ENCODE measurements at regions not wholly inside any gene's neighbourhood (a gene's known extent, or its start where the extent isn't known, plus 50 kb on each side); places are given as distances from the start of the nearest gene placed in this dataset.
"Not testable (repeated sequence)": the region's sequence is repeated elsewhere in the genome, so short reads cannot be mapped to it uniquely, and the experiment has no call there.

DNA sequence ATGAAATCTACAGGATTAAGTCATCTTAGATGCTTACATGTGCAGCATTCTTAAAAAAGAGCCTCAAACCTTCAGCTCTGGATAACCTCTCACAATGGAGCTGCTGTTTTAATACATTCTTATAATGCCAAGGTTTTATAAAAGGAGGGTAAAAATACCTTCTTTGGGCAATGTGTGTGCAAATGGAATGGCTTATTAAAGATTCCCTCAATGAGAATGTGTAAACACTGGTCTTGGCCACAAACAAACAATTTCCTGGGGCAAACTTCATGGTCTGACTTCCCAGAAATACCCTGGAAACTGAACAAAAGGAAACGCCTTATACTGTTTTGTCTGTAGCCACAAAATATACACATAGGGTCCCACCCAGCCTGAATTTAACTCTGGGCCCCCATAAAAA is 148.6 kb upstream of the INTU start:
- no peak for DNase-seq (ENCODE audit: low read depth)
- no peak for TF ChIP-seq CTCF (conservative IDR thresholded peaks at IDR 0.05; ENCODE audit: low read length)
- H3K4me3 ChIP-seq (ENCODE audit: low read length) = no peak overlapping the region

GRCh38 chr4:127486248-127486647 is 146.5 kb upstream of the INTU start:
- DNase-seq (ENCODE audit: low read depth) = no peak
- TF ChIP-seq CTCF (conservative IDR thresholded peaks at IDR 0.05; ENCODE audit: low read length) = no peak

DNA sequence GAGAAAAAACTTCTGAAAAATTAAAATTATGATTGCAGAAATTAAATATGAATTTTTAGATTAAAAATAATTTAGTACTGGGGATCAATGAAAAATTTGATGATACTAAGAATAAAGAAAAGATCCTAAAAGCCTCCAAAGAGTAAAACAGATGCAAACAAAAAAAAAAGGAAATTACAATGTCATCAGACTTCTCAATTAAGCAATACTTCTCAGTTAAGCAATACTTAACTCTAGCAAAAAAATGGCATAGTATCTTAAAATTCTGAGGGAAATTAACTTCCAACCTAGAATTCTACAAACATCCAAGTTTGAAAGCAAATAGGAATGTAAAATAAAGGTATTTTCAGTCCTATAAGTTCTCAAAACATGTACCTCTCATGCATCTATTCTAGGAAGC is 141.2 kb upstream of the INTU start:
- H3K4me3 ChIP-seq (ENCODE audit: low read length) = no peak overlapping the region
- no peak for DNase-seq (ENCODE audit: low read depth)
- no peak for TF ChIP-seq CTCF (conservative IDR thresholded peaks at IDR 0.05; ENCODE audit: low read length)

More at GRCh38 chr4:127486248-127486647, 146.5 kb upstream of the INTU start:
- no peak overlapping the region for H3K4me3 ChIP-seq (ENCODE audit: low read length)

- DNase-seq (ENCODE audit: low read depth); H3K4me3 ChIP-seq (ENCODE audit: low read length): not testable (repeated sequence)
Observed at GRCh38 chr4:127496875-127497274, 135.9 kb upstream of the INTU start.

- no peak overlapping the region for H3K4me3 ChIP-seq (ENCODE audit: low read length)
- no peak for TF ChIP-seq CTCF (conservative IDR thresholded peaks at IDR 0.05; ENCODE audit: low read length)
- no peak for DNase-seq (ENCODE audit: low read depth)
Observed at GRCh38 chr4:127498366-127498765, 134.4 kb upstream of the INTU start.

DNA sequence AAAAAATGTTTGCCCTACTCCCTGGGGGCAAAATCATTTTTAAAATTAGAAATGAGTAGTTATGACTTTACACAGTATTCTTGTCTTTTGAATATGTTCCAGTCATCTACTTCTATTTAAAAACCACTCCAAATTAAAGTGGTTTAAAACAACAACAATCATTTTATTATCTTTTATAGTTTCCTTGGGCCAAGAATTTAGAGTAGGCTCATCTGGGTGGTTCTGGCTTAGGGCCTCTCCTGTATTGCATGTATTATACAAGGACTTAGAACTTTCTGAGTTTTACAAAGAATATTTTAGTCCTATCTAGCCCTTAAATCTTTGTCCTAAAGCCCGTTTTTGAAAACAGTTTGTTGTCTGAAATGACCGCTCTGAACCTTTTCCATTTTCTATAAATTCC is 132.5 kb upstream of the INTU start:
- no peak overlapping the region for H3K4me3 ChIP-seq (ENCODE audit: low read length)
- TF ChIP-seq CTCF (conservative IDR thresholded peaks at IDR 0.05; ENCODE audit: low read length) = no peak

GRCh38 chr4:127501103-127501502 is 131.7 kb upstream of the INTU start:
- TF ChIP-seq CTCF (conservative IDR thresholded peaks at IDR 0.05; ENCODE audit: low read length) = no peak
- H3K4me3 ChIP-seq (ENCODE audit: low read length) = no peak overlapping the region
- no peak for DNase-seq (ENCODE audit: low read depth)

More for the DNA sequence above, 132.5 kb upstream of the INTU start:
- DNase-seq (ENCODE audit: low read depth) = no peak

DNA sequence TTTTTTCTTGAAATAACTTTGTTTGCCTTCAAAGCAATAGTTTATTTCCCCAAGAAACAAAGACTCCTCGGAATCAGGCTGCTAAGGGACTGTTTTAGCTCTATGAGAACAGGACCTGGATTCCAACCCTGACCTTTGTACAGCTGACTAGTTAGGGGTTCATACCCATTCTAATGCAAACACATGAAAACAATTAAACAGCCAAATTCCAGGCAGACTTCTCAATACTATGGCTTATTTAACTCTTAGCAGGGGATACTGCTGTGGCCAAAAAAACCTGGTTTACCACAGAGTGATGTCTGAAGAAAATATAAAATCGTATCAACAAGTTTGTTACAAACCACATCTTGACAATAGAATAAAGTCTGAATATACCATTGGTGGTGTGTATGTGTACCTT is 129.6 kb upstream of the INTU start:
- DNase-seq (ENCODE audit: low read depth) = peak; percentile 10
- no peak for TF ChIP-seq CTCF (conservative IDR thresholded peaks at IDR 0.05; ENCODE audit: low read length)

More for the DNA sequence above, 129.6 kb upstream of the INTU start:
- H3K4me3 ChIP-seq (ENCODE audit: low read length) = no peak overlapping the region
